ENCODE measurements at regions not wholly inside any gene's neighbourhood (a gene's known extent, or its start where the extent isn't known, plus 50 kb on each side); places are given as distances from the start of the nearest gene placed in this dataset.

DNA sequence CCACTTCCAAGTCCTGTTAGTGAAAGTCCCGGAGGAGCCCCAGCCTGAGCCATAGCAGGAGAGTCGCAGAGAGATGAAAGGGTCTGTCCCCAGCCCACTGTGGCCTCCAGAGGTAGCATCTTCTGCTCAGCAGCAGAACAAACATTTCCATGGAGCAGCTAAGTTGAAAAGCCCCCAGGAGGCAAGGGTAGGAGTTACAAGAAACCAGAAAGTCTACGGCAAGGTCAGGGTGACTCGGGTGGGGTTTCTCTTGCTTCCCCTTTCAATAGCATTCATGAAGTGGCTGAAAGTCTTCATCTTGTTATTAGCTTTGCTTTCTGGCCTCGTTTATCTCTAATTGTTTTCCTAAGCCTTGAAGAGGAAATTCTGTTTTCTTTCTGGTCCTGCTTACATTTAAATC lies 151.2 kb upstream of the DIO3 start:
- H3K27me3 ChIP-seq (ENCODE audit: control insufficient read depth in 2 of 2, insufficient read depth in 2 of 2, low read length in 2 of 2) = no peaks in the 10 kb centered on the region
- H3K27ac ChIP-seq (ENCODE audit: insufficient read depth, low read depth, low read length) = no peak overlapping the region
- H3K79me2 ChIP-seq (ENCODE audit: control insufficient read depth, insufficient read depth, low read length) = no peaks in the 10 kb centered on the region
- no peaks in the 10 kb centered on the region for H3K4me1 ChIP-seq (ENCODE audit: control insufficient read depth, extremely low read depth, insufficient read depth, low read length)
- DNase-seq (ENCODE audit: low read depth, low spot score) (no peak), FAIRE-seq (no peak)
- no peak for TF ChIP-seq GATA2 (IDR thresholded peaks at IDR 0.05; ENCODE audit: insufficient read depth, insufficient read length, low read depth, low read length)
- no peak for TF ChIP-seq MYC (IDR thresholded peaks at IDR 0.05; ENCODE audit: low read depth, low read length)
- H3K9ac ChIP-seq (replicated peaks; ENCODE audit: extremely low read depth, insufficient read depth, low read length) = no peak overlapping the region
- POLR2A ChIA-PET = no interaction called here
- no peaks in the 10 kb centered on the region for H3K9me1 ChIP-seq (replicated peaks; ENCODE audit: control insufficient read depth, extremely low read depth, insufficient read depth, low read length)
- no peak overlapping the region for H2AFZ ChIP-seq (ENCODE audit: low read depth, low read length)
- dilution Hi-C loops (cut with MboI; ENCODE audit: extremely low pct_ligation_motif_present, low sequenced_read_pairs) = no loop called here
- no TSS peak for BruUV-seq (replicated peaks)
- H3K4me3 ChIP-seq (replicated peaks in 1 of 3; ENCODE audit: insufficient read depth in 1 of 3, low read depth in 1 of 3, low read length in 3 of 3) = no peak overlapping the region
- CTCF ChIA-PET = no interaction called here
- intact Hi-C loops (cut with micrococcal nuclease) = no loop called here
- H4K20me1 ChIP-seq (replicated peaks; ENCODE audit: control insufficient read depth, extremely low read depth, insufficient read depth, low read length) = no peaks in the 10 kb centered on the region
- H3K36me3 ChIP-seq (ENCODE audit: control insufficient read depth in 2 of 2, extremely low read depth in 1 of 2, insufficient read depth in 2 of 2, low read length in 2 of 2) = no peaks in the 10 kb centered on the region
- H3K9me3 ChIP-seq (replicated peaks; ENCODE audit: control insufficient read depth, insufficient read depth, low read length) = no peaks in the 10 kb centered on the region
- no peak overlapping the region for H3K4me2 ChIP-seq (ENCODE audit: insufficient read depth, low read length)

DNA sequence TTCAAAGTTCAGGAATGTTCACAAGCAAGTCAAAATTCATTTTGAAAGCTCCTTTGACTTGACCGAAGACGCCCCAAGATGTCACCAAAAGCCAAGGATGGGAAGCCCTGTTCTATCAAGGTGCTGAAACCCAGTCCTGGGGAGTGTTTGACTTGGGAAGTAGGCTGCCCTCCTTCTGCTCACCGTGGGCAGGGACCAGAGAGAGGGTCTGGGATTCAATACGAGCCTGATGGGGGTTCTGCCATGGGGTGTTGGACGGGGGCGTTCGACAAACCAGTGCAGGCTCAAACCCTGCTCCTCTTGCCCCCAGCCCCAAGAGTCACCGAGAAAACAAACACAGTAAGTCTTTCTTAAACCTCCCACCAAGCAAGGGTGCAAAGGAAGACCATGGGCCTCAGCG lies 150.1 kb upstream of the DIO3 start:
- ChIA-PET CTCF (no interaction called here), POLR2A (no interaction called here)
- intact Hi-C loops (cut with micrococcal nuclease) (no loop called here), dilution Hi-C loops (cut with MboI; ENCODE audit: extremely low pct_ligation_motif_present, low sequenced_read_pairs) (no loop called here)
- Histone ChIP-seq H3K4me1 (ENCODE audit: control insufficient read depth, extremely low read depth, insufficient read depth, low read length) (no peaks in the 10 kb centered on the region), H3K27me3 (ENCODE audit: control insufficient read depth in 2 of 2, insufficient read depth in 2 of 2, low read length in 2 of 2) (no peaks in the 10 kb centered on the region), H2AFZ (ENCODE audit: low read depth, low read length) (no peak overlapping the region), H3K9me3 (replicated peaks; ENCODE audit: control insufficient read depth, insufficient read depth, low read length) (no peaks in the 10 kb centered on the region), H3K79me2 (ENCODE audit: control insufficient read depth, insufficient read depth, low read length) (no peaks in the 10 kb centered on the region), H4K20me1 (replicated peaks; ENCODE audit: control insufficient read depth, extremely low read depth, insufficient read depth, low read length) (no peaks in the 10 kb centered on the region), H3K4me2 (ENCODE audit: insufficient read depth, low read length) (no peak overlapping the region), H3K9ac (replicated peaks; ENCODE audit: extremely low read depth, insufficient read depth, low read length) (no peak overlapping the region), H3K4me3 (replicated peaks in 1 of 3; ENCODE audit: insufficient read depth in 1 of 3, low read depth in 1 of 3, low read length in 3 of 3) (no peak overlapping the region), H3K9me1 (replicated peaks; ENCODE audit: control insufficient read depth, extremely low read depth, insufficient read depth, low read length) (no peaks in the 10 kb centered on the region), H3K27ac (ENCODE audit: insufficient read depth, low read depth, low read length) (no peak overlapping the region), H3K36me3 (ENCODE audit: control insufficient read depth in 2 of 2, extremely low read depth in 1 of 2, insufficient read depth in 2 of 2, low read length in 2 of 2) (no peaks in the 10 kb centered on the region)
- FAIRE-seq (no peak), DNase-seq (ENCODE audit: low read depth, low spot score) (no peak)
- BruUV-seq (replicated peaks) = no TSS peak
- TF ChIP-seq POLR2A (IDR thresholded peaks at IDR 0.05; ENCODE audit: low read depth, low read length) (no peak), POLR2AphosphoS5 (IDR thresholded peaks at IDR 0.05; ENCODE audit: insufficient read depth, low read depth, low read length) (no peak), JUN (IDR thresholded peaks at IDR 0.05; ENCODE audit: borderline replicate concordance, insufficient read depth, insufficient read length, low read depth) (no peak), MYC (IDR thresholded peaks at IDR 0.05; ENCODE audit: low read depth, low read length) (no peak), GATA2 (IDR thresholded peaks at IDR 0.05; ENCODE audit: insufficient read depth, insufficient read length, low read depth, low read length) (no peak), FOS (IDR thresholded peaks at IDR 0.05; ENCODE audit: borderline replicate concordance, insufficient read depth, low read length) (no peak), EZH2 (IDR thresholded peaks at IDR 0.05; ENCODE audit: borderline replicate concordance, low read depth, low read length, severe bottlenecking) (no peak)
- TF ChIP-seq, protein P1, sequence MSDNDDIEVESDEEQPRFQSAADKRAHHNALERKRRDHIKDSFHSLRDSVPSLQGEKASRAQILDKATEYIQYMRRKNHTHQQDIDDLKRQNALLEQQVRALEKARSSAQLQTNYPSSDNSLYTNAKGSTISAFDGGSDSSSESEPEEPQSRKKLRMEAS (IDR thresholded peaks at IDR 0.05; ENCODE audit: insufficient read depth, insufficient read length) = no peak
- TF ChIP-seq, protein P2, sequence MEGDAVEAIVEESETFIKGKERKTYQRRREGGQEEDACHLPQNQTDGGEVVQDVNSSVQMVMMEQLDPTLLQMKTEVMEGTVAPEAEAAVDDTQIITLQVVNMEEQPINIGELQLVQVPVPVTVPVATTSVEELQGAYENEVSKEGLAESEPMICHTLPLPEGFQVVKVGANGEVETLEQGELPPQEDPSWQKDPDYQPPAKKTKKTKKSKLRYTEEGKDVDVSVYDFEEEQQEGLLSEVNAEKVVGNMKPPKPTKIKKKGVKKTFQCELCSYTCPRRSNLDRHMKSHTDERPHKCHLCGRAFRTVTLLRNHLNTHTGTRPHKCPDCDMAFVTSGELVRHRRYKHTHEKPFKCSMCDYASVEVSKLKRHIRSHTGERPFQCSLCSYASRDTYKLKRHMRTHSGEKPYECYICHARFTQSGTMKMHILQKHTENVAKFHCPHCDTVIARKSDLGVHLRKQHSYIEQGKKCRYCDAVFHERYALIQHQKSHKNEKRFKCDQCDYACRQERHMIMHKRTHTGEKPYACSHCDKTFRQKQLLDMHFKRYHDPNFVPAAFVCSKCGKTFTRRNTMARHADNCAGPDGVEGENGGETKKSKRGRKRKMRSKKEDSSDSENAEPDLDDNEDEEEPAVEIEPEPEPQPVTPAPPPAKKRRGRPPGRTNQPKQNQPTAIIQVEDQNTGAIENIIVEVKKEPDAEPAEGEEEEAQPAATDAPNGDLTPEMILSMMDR (IDR thresholded peaks at IDR 0.05; ENCODE audit: extremely low read depth in 1 of 2, insufficient read depth in 1 of 2, low read depth in 1 of 2, low read length in 2 of 2) = no peak

Data from endothelial cell of umbilical vein (primary cell).